NCI-H2029 (cell line): ENCODE measurements at regions not wholly inside any gene's neighbourhood (a gene's known extent, or its start where the extent isn't known, plus 50 kb on each side); places are given as distances from the start of the nearest gene placed in this dataset.
"Not testable (repeated sequence)": the region's sequence is repeated elsewhere in the genome, so short reads cannot be mapped to it uniquely, and the experiment has no call there.

Source experiments
- DNase-seq: peaks from one replicate; lab custom pipeline; 2025; lab: John Stamatoyannopoulos, UW

DNA sequence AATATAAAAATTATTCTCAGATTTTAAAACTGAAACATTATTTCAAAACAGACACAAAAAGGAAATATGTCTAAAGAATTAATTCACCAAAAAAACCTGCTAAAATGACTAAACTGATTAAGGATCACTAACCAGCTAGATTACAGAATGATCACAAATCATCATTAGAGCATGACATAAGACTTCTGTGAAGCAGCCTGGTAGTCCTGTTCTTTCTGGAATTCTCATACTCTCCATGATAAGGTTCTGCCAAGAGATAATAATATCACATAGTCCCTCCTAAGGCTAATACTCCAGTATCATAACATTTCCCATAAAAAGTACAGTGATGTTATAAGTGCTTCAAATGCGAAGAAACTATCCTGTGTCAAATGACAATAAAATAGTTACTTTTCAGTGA is 1814.9 kb downstream of the SLITRK5 start:
- DNase-seq = no peak

DNA sequence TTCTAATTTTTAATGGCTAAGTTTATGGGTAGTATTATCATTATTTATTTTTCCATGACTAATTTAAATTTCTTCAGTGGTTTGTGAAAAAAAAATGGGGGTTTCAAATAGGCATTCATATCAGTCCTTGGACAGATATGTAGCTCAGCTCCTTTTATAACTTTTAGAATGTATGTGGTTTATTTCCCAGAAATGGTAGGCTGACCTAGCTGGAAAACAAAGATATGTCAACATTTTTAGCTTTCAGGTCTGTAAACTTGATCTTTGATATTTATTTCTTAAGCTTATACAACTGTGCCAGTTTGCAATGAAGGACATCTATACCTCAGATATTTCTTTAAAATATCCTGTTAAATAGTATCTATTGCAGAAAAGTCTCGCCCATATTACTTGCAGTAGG is 1815.5 kb downstream of the SLITRK5 start:
- DNase-seq = no peak

DNA sequence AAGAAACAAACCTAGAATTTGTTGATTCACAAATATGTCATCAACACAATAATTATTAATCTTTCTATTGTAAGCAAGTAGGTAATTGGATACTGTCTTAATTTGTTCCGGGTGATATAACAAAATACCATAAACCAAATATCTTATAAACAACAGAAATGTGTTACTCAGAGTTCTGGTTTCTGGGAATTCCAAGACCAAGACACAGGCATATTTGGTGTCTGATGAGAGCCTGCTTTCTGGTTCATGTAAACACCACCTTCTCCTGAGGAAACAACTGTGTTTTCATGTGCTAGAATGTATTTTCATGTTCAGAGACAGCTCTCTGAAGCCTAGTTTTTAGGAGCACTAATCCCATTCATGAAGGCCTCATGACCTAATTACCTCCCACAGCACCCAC is 1819.5 kb downstream of the SLITRK5 start:
- no peak for DNase-seq

DNA sequence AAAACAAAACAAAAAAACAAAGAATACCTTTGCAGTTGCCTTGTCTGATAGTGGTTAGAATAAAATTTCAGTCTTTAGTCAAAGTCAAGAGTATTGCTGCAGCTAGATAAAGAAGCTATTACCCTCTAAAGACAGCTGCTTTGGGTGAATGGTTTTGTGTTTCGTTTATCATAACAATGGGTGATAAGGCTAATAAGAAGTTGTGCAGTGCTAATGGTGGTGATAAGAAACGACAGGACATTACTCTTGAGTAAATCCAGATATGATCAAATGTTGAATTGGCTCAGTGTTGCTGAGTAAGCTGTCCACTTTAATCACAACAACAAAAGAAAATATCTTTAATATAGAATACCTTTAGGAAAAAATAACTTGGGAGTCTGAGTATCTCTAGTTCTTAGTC is 1825.3 kb downstream of the SLITRK5 start:
- no peak for DNase-seq

DNA sequence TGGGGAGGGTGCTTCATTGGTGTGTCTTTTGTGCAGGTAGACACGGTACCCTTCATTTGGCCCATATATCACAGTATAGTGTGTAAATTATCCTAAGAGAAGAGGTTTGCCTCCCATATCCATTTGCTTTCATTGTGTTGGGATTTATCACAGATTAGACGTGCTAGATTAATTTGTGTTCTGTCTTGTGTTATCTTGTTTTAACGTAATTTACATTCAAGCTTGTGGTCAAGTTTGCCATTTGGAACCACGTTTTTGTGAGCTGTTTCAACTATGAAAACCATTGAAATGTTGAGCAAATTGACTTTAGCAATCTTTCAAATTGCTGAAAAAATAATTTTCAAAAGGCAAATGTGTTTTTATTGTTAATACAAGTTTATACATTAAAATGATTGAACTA is 1826.5 kb downstream of the SLITRK5 start:
- DNase-seq = no peak

DNA sequence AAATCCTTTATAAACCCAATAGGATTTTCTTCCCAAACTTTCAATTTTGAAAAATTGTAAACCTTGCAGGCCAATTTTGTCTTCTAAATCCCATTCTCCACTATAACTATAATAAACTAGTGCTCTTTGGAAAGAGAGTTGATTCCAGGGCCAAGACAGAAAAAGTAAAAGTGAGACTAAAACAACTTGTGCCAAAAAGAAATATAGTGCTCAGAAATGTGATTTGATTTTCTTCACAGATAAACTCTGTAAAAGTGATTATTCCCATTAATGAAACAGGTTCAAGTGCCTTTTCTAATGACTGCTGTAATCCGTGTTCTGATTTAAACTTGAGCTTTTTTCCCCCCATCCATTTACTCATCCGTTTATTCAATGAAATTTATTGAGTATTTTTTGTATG is 1831.1 kb downstream of the SLITRK5 start:
- DNase-seq = no peak

DNA sequence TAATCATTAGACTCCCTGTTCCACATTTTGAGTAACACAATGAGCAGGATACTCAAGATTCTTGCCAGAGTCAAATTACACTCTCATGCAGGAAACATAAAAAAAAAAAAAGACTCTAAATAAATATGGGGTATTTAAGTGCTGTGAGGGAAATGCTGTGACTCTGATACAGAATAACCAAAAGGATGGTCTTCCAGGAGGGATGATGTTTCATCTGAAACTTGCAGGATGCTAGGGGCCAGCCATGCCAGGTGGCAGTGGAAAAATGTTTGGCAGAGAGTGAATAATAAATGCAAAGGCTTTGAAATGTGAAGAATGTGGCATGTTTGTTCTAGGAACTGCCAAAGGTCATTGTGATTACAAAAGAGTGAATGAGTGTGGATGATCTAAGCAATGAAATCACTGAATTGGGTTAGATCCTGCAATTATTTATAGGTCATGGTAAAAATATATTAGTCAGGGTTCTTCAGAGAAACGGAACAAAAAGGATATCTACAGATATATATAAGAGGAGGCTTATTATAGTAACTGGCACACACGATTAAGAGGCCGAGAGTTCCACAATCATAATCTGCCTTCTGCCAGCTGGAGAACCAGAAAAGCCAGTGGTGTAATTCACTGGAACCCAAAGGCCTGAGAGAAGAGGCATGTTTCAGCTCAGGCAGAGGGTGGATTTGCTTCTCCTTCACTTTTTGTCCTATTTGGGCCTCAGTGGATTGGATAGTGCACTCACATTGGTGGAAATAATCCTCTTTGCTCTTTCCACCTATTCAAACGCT is 1832.8 kb upstream of the MIR17HG start:
- no peak for DNase-seq

DNA sequence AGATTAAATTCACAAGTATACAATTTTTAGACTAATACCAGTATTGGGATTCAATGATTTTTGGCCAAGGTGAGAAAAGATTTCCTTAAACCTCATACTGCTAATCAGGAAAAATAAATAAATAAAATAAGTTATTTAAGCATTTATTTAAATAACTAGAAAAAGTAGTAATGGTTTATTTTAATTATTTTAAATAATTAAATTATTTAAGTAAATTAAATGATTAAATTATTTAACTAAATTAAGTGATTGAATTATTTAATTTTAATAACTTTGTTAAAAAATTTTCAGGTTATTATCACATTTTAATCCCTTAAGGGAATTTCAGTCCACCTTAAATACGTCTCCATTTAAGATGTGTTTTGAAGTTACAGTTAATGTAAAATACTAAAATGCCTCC is 1831.5 kb upstream of the MIR17HG start:
- no peak for DNase-seq

DNA sequence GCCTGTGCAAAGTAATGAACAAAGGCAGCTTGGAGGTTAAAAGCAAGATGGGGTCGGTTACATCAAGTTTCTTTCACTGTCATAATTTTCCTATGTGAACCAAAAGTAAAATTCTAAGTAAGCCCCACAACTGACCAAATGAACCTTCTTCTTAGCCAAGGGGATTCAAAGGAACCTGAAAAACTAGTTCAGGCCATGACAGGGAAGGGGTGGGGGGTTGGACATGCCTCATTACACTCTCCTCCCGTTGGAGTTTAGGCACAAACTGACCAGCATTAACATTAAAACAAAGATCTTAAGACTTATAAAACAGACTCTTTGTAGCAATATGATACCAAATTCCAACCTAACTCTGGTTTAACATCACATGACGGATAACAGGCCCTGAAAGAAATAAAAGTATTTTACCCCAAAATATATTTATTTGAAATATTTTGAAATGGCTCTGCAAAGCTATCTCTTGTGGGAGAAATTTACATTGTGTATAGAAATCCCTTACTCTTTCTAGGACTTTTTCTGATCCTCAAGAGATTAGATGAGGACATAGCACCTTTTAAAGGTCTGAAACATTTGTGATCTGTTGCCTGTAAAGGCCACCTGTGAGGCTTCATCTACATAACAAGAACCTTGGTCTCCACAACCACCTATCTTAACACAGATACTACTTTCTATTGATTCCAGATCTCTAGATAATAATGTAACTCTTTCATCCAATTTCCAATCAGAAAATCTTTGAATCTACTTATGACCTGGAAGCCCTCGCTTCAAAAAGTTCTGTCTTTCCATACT is 1829.0 kb upstream of the MIR17HG start:
- DNase-seq = no peak

DNA sequence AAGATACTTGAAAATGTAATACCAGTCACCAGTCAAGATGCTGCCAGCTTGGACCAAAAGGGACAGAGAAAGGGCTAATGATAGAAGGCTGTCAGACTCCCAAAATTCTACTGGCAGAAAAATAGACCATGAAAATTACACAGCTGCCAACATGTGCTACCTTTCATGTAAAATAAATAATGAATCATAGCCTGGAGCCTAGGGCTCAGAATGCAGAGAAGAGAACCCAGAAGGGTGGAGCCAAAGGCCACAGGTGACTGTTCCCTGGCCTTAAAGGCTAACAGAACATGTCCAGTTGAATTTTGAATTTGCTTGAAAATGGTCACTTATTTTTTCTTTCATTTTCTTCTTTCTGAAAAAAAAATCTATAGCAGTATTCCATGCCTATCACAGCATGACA is 1827.0 kb upstream of the MIR17HG start:
- no peak for DNase-seq

DNA sequence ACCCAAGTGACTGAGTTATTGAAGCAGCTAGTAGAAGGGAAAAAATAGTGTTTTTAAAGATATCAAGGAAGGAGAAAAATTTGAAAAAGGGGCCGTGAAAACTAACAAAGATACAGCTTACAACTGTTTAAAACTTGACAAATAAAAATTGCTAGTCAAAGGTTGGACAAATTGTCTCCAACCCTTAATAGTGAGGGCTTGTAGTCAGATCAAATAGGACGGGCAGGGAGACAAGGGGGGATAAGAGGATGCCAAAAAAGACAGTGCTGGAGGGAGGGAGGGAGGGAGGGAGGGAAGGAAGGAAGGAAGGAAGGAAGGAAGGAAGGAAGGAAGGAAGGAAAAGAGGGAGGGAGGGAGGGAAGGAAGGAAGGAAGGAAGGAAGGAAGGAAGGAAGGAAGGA is 1825.8 kb upstream of the MIR17HG start:
- not testable (repeated sequence) for DNase-seq

DNA sequence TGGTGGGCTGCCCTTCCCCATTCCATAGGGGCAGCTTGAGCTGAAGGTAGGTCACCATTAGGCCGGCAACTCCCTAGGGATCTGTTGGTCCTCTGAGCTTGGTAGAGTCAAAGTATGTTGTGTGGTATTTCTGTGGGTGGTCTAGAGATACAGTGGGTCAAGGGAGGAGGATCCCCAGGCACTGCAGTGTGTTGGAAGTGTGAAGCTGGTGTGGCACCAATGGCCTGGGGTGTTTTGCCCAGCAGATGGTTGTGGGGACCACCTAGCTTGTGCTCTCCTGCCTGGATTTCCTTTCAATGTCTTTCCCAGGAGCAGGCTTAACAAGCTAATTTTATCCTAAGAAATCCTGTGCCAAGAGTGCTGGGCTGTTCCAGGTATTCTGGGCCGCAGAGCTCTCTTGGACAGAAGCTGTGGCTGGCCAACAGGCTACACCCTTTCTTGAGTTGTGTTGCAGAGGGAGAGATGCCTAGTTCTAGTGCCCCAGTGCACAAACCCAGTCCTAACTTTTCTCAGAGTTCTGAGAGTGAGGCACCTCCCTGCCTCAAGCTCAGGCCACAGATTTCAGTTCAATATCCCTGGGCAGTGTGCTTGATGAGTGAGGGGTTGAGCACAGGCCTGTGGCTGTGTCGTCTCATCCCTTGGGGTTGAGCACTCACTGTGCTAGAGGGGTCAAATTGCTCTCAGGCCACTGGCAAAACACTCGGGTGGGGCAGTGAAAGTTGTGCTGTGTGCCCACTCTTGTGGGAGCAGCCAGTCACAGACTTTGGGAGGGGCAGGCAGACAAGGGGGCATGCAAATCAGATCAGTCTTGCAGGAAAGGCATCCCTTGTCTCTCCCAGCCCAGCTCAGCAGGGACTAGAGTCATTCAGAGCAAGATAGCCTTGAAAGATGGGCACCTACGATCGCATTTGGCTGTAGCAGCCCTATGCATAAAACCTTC is 1806.1 kb upstream of the MIR17HG start:
- no peak for DNase-seq

DNA sequence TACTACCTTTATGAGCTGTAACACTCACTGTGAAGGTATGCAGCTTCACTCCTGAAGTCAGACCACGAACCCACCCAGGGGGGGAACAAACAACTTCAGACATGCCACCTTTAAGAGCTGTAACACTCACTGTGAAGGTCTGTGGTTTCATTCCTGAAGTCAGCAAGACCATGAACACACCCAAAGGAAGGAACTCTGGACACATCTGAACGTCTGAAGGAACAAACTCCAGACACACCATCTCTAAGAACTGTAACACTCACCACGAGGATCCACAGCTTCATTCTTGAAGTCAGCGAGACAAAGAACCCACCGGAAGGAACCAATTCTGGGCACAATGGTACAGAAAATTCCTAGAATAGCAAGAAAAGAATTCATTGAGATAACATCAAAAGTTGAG is 1796.5 kb upstream of the MIR17HG start:
- DNase-seq = no peak

DNA sequence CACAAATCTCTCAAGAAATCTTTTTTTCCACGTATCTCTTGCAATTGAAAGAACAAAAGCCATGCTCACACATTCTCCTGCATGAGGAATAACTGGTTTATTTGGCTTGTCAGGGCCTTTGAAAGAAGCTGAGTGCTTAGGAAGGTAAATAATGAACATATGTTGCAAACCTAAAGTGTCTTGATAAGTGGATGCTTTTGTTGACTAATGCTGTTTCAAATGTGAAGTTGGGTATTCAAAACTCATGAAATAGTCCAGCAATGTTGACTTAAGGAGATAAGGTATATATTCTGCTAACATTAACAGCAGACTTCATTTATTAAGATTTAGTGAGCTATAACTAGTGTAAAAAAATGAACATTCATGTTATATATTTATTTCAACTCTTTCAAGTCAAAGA is 1792.7 kb upstream of the MIR17HG start:
- no peak for DNase-seq

DNA sequence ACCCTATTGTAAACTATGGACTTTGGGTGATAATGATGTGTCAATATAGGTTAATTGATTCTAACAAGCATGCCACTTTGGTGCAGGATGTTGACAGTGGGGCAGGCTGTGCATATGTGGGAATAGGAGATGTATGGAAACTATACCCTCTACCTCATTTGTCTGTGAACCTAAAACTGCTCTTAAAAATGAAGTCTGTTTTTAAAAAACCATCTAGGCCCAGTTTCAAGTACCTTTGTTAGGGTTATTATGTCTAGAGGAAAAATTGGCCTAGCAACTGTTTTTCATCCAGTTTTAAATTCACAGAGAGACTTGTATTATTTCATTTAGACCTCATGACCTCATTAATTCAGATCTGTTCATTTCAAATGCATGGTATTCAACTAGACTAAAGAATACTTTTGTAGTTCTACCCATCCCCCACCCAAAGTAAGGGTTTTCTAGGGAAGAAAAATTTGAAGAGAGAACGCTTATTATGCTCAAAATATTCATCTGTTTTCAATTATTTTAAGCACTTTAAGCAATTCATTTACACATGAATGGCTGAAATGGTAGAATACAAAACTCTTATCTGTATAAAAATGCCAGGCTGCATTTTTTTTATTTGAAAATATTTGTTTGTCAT is 1781.9 kb upstream of the MIR17HG start:
- no peak for DNase-seq

DNA sequence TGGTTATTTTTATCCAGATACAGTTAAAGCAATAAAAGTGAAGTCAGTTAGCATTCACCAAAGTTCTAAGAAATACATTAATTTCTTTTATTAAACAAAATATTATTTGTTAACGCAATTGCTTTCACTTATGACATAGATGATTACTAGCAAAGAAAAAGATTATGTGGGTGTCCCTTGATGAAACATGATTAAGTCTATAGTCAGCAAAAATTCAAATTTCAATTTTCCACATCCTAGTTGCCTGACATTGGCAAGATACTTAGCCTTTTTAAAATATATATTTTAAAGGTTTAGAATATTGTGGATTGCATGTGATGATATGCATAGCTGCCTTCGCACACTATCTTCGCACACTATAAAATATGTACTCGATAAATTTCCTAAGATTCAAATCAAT is 1780.5 kb upstream of the MIR17HG start:
- DNase-seq = no peak

DNA sequence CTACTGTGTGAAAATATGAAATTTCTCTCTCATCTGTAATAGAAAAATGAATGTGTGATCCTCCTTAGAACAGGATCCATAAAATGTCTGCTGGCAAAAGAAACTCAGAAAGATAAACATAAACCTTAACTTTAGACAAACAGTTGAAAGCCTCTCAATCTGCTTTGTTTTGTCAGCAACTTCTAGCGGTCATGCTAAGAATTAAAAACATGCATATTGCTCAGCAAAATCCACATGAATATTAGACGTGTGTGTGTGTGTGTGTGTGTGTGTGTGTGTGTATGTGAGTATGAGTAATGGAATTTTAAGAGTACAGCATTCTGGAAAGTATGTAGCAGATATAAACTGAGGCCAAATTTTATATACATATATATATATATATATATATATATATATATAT is 1779.2 kb upstream of the MIR17HG start:
- DNase-seq = no peak

DNA sequence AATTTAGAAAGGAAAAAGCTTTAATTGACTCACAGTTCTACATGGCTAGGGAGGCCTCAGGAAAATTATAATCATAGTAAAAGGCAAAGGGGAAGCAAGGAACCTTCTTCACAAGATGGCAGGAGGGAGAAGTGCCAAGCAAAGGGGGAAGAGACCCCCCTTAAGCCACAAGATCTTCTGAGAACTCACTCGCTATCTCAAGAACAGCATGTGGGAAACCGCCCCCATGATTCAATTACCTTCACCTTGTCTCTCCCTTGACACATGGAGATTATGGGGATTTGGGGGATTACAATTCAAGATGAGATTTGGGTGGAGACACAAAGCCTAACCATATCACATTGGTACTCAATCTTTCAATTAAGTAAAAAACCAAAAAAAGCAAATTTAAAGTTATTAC is 1778.7 kb upstream of the MIR17HG start:
- no peak for DNase-seq

DNA sequence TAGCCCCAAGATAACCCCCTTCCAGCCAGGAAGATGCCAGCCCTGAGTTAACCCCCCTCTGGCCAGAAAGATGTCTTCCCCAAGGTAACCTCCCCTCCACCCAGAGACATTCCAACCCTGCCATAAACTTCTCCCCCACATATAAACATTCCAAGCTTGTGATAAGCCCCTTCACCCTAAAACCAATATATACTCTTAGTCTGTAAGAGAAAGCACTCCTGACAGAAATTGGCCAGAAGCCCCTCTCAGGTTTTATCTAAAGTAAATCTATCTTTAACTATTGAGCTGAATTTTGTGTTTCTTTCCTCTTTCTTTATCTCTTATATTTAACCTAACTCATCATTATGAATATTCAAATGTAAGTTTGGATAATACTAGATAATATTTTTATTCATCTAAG is 1775.8 kb upstream of the MIR17HG start:
- no peak for DNase-seq

DNA sequence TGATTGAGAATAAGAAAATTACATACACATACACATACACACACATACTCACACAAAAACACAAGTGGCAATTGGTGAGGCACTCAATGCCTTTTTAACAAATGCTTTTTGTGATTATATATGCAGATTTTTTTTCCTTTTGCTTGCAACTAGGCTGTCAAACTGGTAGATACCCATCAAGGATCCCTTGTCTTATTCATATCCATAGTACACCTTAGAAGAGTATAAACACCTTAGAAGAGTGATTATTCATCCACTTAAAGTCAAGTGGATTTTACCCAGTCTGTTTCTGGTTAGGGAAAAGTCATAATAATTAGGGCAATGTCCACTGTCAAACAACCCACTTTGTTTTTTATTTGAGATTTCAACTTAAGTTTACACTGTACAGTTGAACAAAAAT is 1773.4 kb upstream of the MIR17HG start:
- no peak for DNase-seq

DNA sequence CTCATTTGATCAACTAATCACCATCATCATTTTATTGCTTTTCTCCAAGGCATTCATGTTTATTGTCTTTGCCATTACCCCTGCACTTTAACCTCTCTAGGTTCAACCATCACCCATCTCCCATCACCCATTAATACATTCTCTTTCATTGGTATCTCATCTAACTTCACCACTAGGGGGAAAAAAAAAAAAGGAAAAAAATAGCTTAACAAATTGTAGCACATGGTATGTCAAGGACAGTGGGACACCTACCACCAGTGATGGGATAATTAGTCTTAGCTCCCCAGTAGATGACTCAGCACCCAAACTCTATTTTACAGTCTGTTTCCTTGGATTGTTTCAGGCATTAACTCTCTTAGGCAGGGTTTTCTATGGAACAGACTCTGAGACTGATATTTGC is 1770.2 kb upstream of the MIR17HG start:
- no peak for DNase-seq

DNA sequence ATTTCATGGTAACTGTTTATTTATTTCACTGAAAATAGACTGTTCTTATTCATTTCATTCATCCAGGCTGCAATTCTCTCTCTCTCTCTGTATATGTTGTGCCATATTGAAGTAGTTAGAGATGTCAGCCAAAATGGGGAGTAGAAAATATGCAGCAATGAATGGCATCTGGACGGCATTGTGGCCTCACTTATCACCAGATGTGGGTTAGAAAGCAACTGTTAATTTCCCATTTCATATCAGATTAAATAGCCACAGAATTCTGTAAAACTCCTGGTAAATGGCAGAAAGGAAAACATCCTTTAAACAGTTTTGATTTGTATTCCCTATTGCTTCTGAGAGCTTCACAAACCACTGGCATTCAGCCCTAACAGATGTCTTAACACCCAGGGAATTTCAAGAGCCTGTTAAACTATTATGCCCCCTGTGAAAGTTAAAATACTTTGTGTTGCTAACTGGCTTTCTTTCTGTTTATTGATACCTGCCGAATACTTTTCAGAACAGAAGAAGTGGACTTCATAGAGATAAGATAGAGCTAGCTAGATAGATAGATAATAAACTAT is 1763.3 kb upstream of the MIR17HG start:
- DNase-seq = no peak
